H9 (cell line): ENCODE measurements at regions not wholly inside any gene's neighbourhood (a gene's known extent, or its start where the extent isn't known, plus 50 kb on each side); places are given as distances from the start of the nearest gene placed in this dataset.

Experiments
- DNase-seq: peaks from one replicate; pipeline ENCODE4 v3.0.0-alpha.2; 2017
- H2AFZ ChIP-seq: one replicate; pipeline ENCODE4 v1.6.1; 2013; ENCODE audit warnings: mild to moderate bottlenecking, low read length, control low read depth, moderate library complexity
- H2AK5ac ChIP-seq: 2 replicates; pipeline ENCODE4 v1.6.1; 2013; ENCODE audit warnings: low read length, control low read depth, mixed read lengths; ENCODE audit not compliant: insufficient read length
- H2BK120ac ChIP-seq: one replicate; pipeline ENCODE4 v1.6.1; 2013; ENCODE audit warnings: low read depth, mild to moderate bottlenecking, low read length, control low read depth, inconsistent platforms; ENCODE audit not compliant: poor library complexity, severe bottlenecking
- H2BK12ac ChIP-seq: 2 replicates; pipeline ENCODE4 v1.6.1; 2013; ENCODE audit warnings: low read length, control low read depth, mixed read lengths, low read depth; ENCODE audit not compliant: insufficient read length
- H2BK15ac ChIP-seq: 2 replicates; pipeline ENCODE4 v1.6.1; 2013; ENCODE audit warnings: low read depth, low read length, control low read depth
- H2BK20ac ChIP-seq: one replicate; pipeline ENCODE4 v1.6.1; 2013; ENCODE audit warnings: low read depth, mild to moderate bottlenecking, low read length, control low read depth, inconsistent platforms; ENCODE audit not compliant: poor library complexity, severe bottlenecking
- H2BK5ac ChIP-seq: 2 replicates; pipeline ENCODE4 v1.6.1; 2013; ENCODE audit warnings: low read length, control low read depth, mixed read lengths; ENCODE audit not compliant: insufficient read length
- H3K14ac ChIP-seq: 2 replicates; pipeline ENCODE4 v1.6.1; 2013; ENCODE audit warnings: low read length, control low read depth; ENCODE audit not compliant: insufficient read depth
- H3K18ac ChIP-seq: 2 replicates; pipeline ENCODE4 v1.6.1; 2013; ENCODE audit warnings: low read depth, mild to moderate bottlenecking, mixed read lengths, low read length, control low read depth; ENCODE audit not compliant: insufficient read length
- H3K23ac ChIP-seq: 2 replicates; pipeline ENCODE4 v1.6.1; 2013; ENCODE audit warnings: low read length, control low read depth, mixed read lengths, low read depth; ENCODE audit not compliant: insufficient read length
- H3K23me2 ChIP-seq: 2 replicates; pipeline ENCODE4 v1.6.1; 2013; ENCODE audit warnings: low read depth, mild to moderate bottlenecking, mixed read lengths, low read length, control low read depth; ENCODE audit not compliant: insufficient read length, poor library complexity, severe bottlenecking
- H3K27ac ChIP-seq: 2 replicates; pipeline ENCODE4 v1.5.1; 2013; ENCODE audit warnings: low read length, control low read depth, mixed read lengths, low read depth; ENCODE audit not compliant: insufficient read length
- H3K27me3 ChIP-seq: 2 replicates; pipeline ENCODE4 v1.6.1; 2013; ENCODE audit warnings: low read length, control low read depth, inconsistent platforms; ENCODE audit not compliant: insufficient read depth
- H3K4ac ChIP-seq: 2 replicates; pipeline ENCODE4 v1.6.1; 2013; ENCODE audit warnings: low read depth, mild to moderate bottlenecking, control low read depth, inconsistent platforms, low read length, moderate library complexity
- H3K4me1 ChIP-seq: 2 replicates; pipeline ENCODE4 v1.6.1; 2013; ENCODE audit warnings: low read length, control low read depth, inconsistent platforms; ENCODE audit not compliant: insufficient read depth
- H3K4me2 ChIP-seq: 2 replicates; pipeline ENCODE4 v1.6.1; 2013; ENCODE audit warnings: low read length, control low read depth, mixed read lengths; ENCODE audit not compliant: insufficient read length, insufficient read depth
- H3K56ac ChIP-seq: 2 replicates; pipeline ENCODE4 v1.6.1; 2013; ENCODE audit warnings: low read depth, mild to moderate bottlenecking, mixed read lengths, low read length, control low read depth; ENCODE audit not compliant: insufficient read length
- H3K79me1 ChIP-seq: 2 replicates; pipeline ENCODE4 v1.6.1; 2013; ENCODE audit warnings: low read depth, mild to moderate bottlenecking, moderate library complexity, low read length, control low read depth, inconsistent platforms; ENCODE audit not compliant: insufficient read depth, poor library complexity, severe bottlenecking
- H3K79me2 ChIP-seq: 2 replicates; pipeline ENCODE4 v1.6.1; 2013; ENCODE audit warnings: low read length, control low read depth, inconsistent platforms; ENCODE audit not compliant: insufficient read depth
- H3K9ac ChIP-seq: 2 replicates; pipeline ENCODE4 v1.6.1; 2013; ENCODE audit warnings: low read length, control low read depth, mixed read lengths; ENCODE audit not compliant: insufficient read length; ENCODE audit errors: extremely low read depth
- H3K9me3 ChIP-seq: one replicate; pipeline ENCODE4 v1.6.1; 2013; ENCODE audit warnings: low read depth, low read length, inconsistent platforms; ENCODE audit not compliant: control insufficient read depth
- H3T11ph ChIP-seq: one replicate; pipeline ENCODE4 v1.6.1; 2013; ENCODE audit warnings: mild to moderate bottlenecking, low read length, control low read depth, inconsistent platforms
- H4K20me1 ChIP-seq: one replicate; pipeline ENCODE4 v1.6.1; 2013; ENCODE audit not compliant: control insufficient read depth, insufficient read length, insufficient read depth
- H4K5ac ChIP-seq: 2 replicates; pipeline ENCODE4 v1.6.1; 2013; ENCODE audit warnings: low read depth, mild to moderate bottlenecking, mixed read lengths, low read length, control low read depth; ENCODE audit not compliant: insufficient read length
- H4K8ac ChIP-seq: replicated peaks from 2 replicates; pipeline ENCODE4 v1.6.1; 2013; ENCODE audit warnings: low read length, control low read depth, mixed read lengths, low read depth; ENCODE audit not compliant: insufficient read length
- H4K91ac ChIP-seq: 2 replicates; pipeline ENCODE4 v1.6.1; 2013; ENCODE audit warnings: low read depth, mild to moderate bottlenecking, moderate library complexity, mixed read lengths, low read length, control low read depth; ENCODE audit not compliant: insufficient read length
- H3K27ac Mint-ChIP-seq, 3 experiments: 2 replicates in 2 of 3; 3 replicates in 1 of 3; pipeline ENCODE4 v1.8.0; 2020 to 2021; ENCODE audit warnings: mixed read lengths in 3 of 3, mild to moderate bottlenecking in 1 of 3, moderate library complexity in 1 of 3
- H3K27me3 Mint-ChIP-seq: 2 replicates; pipeline ENCODE4 v1.8.0; 2021; ENCODE audit warnings: low read depth, mild to moderate bottlenecking, moderate library complexity, mixed read lengths
- H3K36me3 Mint-ChIP-seq, 3 experiments: 2 replicates in 2 of 3; 3 replicates in 1 of 3; pipeline ENCODE4 v1.8.0; 2020 to 2021; ENCODE audit warnings: low read depth in 3 of 3, mixed read lengths in 3 of 3; ENCODE audit not compliant: insufficient read depth in 1 of 3
- H3K4me1 Mint-ChIP-seq, 2 experiments: 2 replicates each; pipeline ENCODE4 v1.8.0; 2020; ENCODE audit warnings: mixed read lengths in 2 of 2
- H3K4me3 Mint-ChIP-seq, 2 experiments: 2 replicates in 1 of 2; 3 replicates in 1 of 2; pipeline ENCODE4 v1.8.0; 2020 to 2021; ENCODE audit warnings: mild to moderate bottlenecking in 2 of 2, mixed read lengths in 2 of 2, moderate library complexity in 1 of 2
- H3K9me3 Mint-ChIP-seq, 2 experiments: 2 replicates in 1 of 2; 3 replicates in 1 of 2; pipeline ENCODE4 v1.8.0; 2020; ENCODE audit warnings: mild to moderate bottlenecking in 2 of 2, mixed read lengths in 2 of 2, moderate library complexity in 1 of 2
- WGBS: extraction: QIAGEN DNeasy Blood & Tissue Kit; methylation state at CpG from one replicate; pipeline ENCODE4 v1.1.7; 2013; ENCODE audit warnings: missing lambda C conversion rate, low lambda C conversion rate, mixed read lengths; ENCODE audit not compliant: insufficient read length; ENCODE audit errors: extremely low coverage; 5-methylcytosine and 5-hydroxymethylcytosine counted together
- TF ChIP-seq, protein P1 (sequence below): fragments of 200-600 bp; sonication (generic); conservative IDR thresholded peaks from 3 replicates; pipeline ENCODE4 v1.8.0; 2021; ENCODE audit warnings: antibody characterized with exemption, mild to moderate bottlenecking

- Histone ChIP-seq H3K23me2 (peaks cover 2% of the 10 kb centered on the region), H3K79me2 (no peaks in the 10 kb centered on the region), H2BK20ac (no peak overlapping the region), H3K23ac (no peak overlapping the region), H2BK15ac (no peak overlapping the region), H3K9me3 (no peaks in the 10 kb centered on the region), H3K56ac (no peak overlapping the region), H2BK5ac (no peak overlapping the region), H3K27me3 (no peaks in the 10 kb centered on the region), H3K27ac (no peak overlapping the region), H3T11ph (no peak overlapping the region), H3K79me1 (no peaks in the 10 kb centered on the region), H3K4me1 (no peaks in the 10 kb centered on the region), H4K5ac (no peak overlapping the region), H4K20me1 (no peaks in the 10 kb centered on the region), H3K14ac (no peak overlapping the region), H2BK12ac (no peak overlapping the region), H2AFZ (no peak overlapping the region), H2AK5ac (no peak overlapping the region), H3K18ac (no peak overlapping the region), H4K8ac (no peak overlapping the region), H3K9ac (no peak overlapping the region), H3K4ac (no peak overlapping the region), H2BK120ac (no peak overlapping the region), H4K91ac (no peak overlapping the region), H3K4me2 (no peak overlapping the region)
- WGBS: no CpG with 5 or more reads among the region's 4 CpGs
- Mint-ChIP-seq H3K4me1 (peaks cover 25 to 27% of the 10 kb centered on the region in 2 experiments), H3K4me3 (no peak overlapping the region), H3K27ac (no peak overlapping the region), H3K9me3 (peaks cover 6 to 9% of the 10 kb centered on the region in 2 experiments; a peak in 4 of 5 replicates), H3K27me3 (no peaks in the 10 kb centered on the region), H3K36me3 (peaks cover 10 to 29% (median 23%) of the 10 kb centered on the region in 3 experiments)
- TF ChIP-seq, protein P1, sequence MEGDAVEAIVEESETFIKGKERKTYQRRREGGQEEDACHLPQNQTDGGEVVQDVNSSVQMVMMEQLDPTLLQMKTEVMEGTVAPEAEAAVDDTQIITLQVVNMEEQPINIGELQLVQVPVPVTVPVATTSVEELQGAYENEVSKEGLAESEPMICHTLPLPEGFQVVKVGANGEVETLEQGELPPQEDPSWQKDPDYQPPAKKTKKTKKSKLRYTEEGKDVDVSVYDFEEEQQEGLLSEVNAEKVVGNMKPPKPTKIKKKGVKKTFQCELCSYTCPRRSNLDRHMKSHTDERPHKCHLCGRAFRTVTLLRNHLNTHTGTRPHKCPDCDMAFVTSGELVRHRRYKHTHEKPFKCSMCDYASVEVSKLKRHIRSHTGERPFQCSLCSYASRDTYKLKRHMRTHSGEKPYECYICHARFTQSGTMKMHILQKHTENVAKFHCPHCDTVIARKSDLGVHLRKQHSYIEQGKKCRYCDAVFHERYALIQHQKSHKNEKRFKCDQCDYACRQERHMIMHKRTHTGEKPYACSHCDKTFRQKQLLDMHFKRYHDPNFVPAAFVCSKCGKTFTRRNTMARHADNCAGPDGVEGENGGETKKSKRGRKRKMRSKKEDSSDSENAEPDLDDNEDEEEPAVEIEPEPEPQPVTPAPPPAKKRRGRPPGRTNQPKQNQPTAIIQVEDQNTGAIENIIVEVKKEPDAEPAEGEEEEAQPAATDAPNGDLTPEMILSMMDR: no peak
- no peak for DNase-seq
These were observed 472.2 kb downstream of the TUSC1 start for GRCh38 chr9:25206027-25206426.
